GM23338 (cell line): ENCODE measurements at regions not wholly inside any gene's neighbourhood (a gene's known extent, or its start where the extent isn't known, plus 50 kb on each side); places are given as distances from the start of the nearest gene placed in this dataset.

Source experiments
- ATAC-seq: fragments of 200-7000 bp; cut with Tn5 transposase; 3 replicates; pipeline ENCODE4 v1.9.1; 2020
- DNase-seq: peaks from one replicate; pipeline ENCODE4 v3.0.0-alpha.2; 2015; ENCODE audit warnings: low spot score
- H2AFZ ChIP-seq: fragments of 200-600 bp; sonication (generic); 2 replicates; pipeline ENCODE4 v1.8.0; 2016; ENCODE audit warnings: antibody characterized with exemption, mild to moderate bottlenecking, moderate library complexity
- H3F3A ChIP-seq: fragments of 200-600 bp; sonication (generic); replicated peaks from 2 replicates; pipeline ENCODE4 v1.8.0; 2017; ENCODE audit warnings: antibody characterized with exemption, mixed run types, low read depth
- H3K27ac ChIP-seq: fragments of 200-600 bp; sonication (generic); 2 replicates; pipeline ENCODE4 v1.6.1; 2016; ENCODE audit warnings: low read depth
- H3K27me3 ChIP-seq: fragments of 200-600 bp; sonication (generic); 2 replicates; pipeline ENCODE4 v1.8.0; 2016; ENCODE audit warnings: mild to moderate bottlenecking, mixed run types, moderate library complexity; ENCODE audit not compliant: insufficient read depth
- H3K36me3 ChIP-seq: fragments of 200-600 bp; sonication (generic); 2 replicates; pipeline ENCODE4 v1.8.0; 2016; ENCODE audit warnings: mild to moderate bottlenecking; ENCODE audit not compliant: insufficient read depth
- H3K4me1 ChIP-seq: fragments of 200-600 bp; sonication (generic); 2 replicates; pipeline ENCODE4 v1.8.0; 2016; ENCODE audit warnings: mild to moderate bottlenecking, moderate library complexity; ENCODE audit not compliant: insufficient read depth
- H3K4me2 ChIP-seq: fragments of 200-600 bp; sonication (generic); 2 replicates; pipeline ENCODE4 v1.7.1; 2017; ENCODE audit warnings: mixed run types
- H3K4me3 ChIP-seq: fragments of 200-600 bp; sonication (generic); 2 replicates; pipeline ENCODE4 v1.6.1; 2016; ENCODE audit warnings: mixed run types
- H3K79me2 ChIP-seq: fragments of 200-600 bp; sonication (generic); replicated peaks from 2 replicates; pipeline ENCODE4 v1.8.0; 2017; ENCODE audit warnings: mild to moderate bottlenecking; ENCODE audit not compliant: insufficient read depth
- H3K9me2 ChIP-seq: fragments of 200-600 bp; sonication (generic); 2 replicates; pipeline ENCODE4 v1.8.0; 2017; ENCODE audit not compliant: insufficient read depth
- H4K20me1 ChIP-seq: fragments of 200-600 bp; sonication (generic); replicated peaks from 2 replicates; pipeline ENCODE4 v1.8.0; 2017; ENCODE audit warnings: mild to moderate bottlenecking; ENCODE audit not compliant: insufficient read depth
- H3K27ac Mint-ChIP-seq: 2 replicates; pipeline ENCODE4 v1.8.0; 2020; ENCODE audit warnings: inconsistent platforms, mild to moderate bottlenecking, moderate library complexity, mixed read lengths
- H3K27me3 Mint-ChIP-seq: 3 replicates; pipeline ENCODE4 v1.8.0; 2022; ENCODE audit warnings: low read depth, mild to moderate bottlenecking, moderate library complexity, mixed read lengths, inconsistent platforms; ENCODE audit not compliant: insufficient read depth, poor library complexity
- H3K36me3 Mint-ChIP-seq: 3 replicates; pipeline ENCODE4 v1.8.0; 2021; ENCODE audit warnings: low read depth, mild to moderate bottlenecking, inconsistent platforms, moderate library complexity, mixed read lengths
- H3K4me1 Mint-ChIP-seq: 3 replicates; pipeline ENCODE4 v1.8.0; 2020; ENCODE audit warnings: mild to moderate bottlenecking, inconsistent platforms, mixed read lengths
- H3K4me3 Mint-ChIP-seq: 3 replicates; pipeline ENCODE4 v1.8.0; 2021; ENCODE audit warnings: moderate library complexity, mild to moderate bottlenecking, inconsistent platforms, mixed read lengths
- H3K9me3 Mint-ChIP-seq: 3 replicates; pipeline ENCODE4 v1.8.0; 2020; ENCODE audit warnings: moderate library complexity, mild to moderate bottlenecking, inconsistent platforms, mixed read lengths
- EZH2 ChIP-seq: fragments of 200-600 bp; sonication (generic); IDR thresholded peaks from one replicate; pipeline ENCODE4 v1.8.0; 2017; ENCODE audit warnings: antibody characterized with exemption, mild to moderate bottlenecking, low read depth; ENCODE audit not compliant: unreplicated experiment
- POLR2AphosphoS5 ChIP-seq: IDR thresholded peaks from 2 replicates; pipeline ENCODE4 v1.6.1; 2016; ENCODE audit warnings: antibody characterized with exemption, low read depth
- STAT1 ChIP-seq: IDR thresholded peaks from one replicate; pipeline ENCODE4 v1.6.1; 2016; ENCODE audit warnings: antibody characterized with exemption; ENCODE audit not compliant: unreplicated experiment
- TF ChIP-seq, protein P1 (sequence below): IDR thresholded peaks from one replicate; pipeline ENCODE4 v1.6.1; 2018; ENCODE audit warnings: antibody characterized with exemption; ENCODE audit not compliant: unreplicated experiment
- TF ChIP-seq, protein P2 (sequence below): fragments of 250-450 bp; sonication (Bioruptor Pico); IDR thresholded peaks from 2 replicates; pipeline ENCODE4 v1.5.0; 2020; ENCODE audit warnings: mild to moderate bottlenecking, moderate library complexity

DNA sequence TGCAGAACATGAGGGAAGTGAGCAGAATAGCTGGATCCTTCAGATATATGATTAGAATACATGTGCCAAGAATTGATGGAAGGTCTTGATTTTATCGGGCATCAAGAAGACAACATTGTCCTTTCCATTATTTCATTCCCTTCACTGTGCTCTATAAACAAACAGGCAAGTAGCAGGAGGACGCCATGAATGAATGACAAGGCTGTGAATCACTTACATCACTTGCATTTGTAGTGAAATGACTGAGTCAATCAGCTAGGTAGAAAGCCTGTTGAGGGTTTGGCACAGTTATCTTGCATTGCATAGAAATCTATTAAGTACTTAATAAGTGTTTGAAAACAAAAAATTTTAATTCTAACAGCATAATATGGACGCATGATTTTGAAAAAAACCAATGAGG lies 548.8 kb upstream of the IZUMO3 start:
- H3K4me3 Mint-ChIP-seq = no peak overlapping the region
- no peak overlapping the region for H2AFZ ChIP-seq

More for the DNA sequence above, 548.8 kb upstream of the IZUMO3 start:
- H3F3A ChIP-seq = no peaks in the 10 kb centered on the region
- H3K27ac Mint-ChIP-seq = no peak overlapping the region
- H3K36me3 Mint-ChIP-seq = no peaks in the 10 kb centered on the region
- TF ChIP-seq EZH2 (no peak), POLR2AphosphoS5 (no peak), STAT1 (no peak)
- TF ChIP-seq, protein P1, sequence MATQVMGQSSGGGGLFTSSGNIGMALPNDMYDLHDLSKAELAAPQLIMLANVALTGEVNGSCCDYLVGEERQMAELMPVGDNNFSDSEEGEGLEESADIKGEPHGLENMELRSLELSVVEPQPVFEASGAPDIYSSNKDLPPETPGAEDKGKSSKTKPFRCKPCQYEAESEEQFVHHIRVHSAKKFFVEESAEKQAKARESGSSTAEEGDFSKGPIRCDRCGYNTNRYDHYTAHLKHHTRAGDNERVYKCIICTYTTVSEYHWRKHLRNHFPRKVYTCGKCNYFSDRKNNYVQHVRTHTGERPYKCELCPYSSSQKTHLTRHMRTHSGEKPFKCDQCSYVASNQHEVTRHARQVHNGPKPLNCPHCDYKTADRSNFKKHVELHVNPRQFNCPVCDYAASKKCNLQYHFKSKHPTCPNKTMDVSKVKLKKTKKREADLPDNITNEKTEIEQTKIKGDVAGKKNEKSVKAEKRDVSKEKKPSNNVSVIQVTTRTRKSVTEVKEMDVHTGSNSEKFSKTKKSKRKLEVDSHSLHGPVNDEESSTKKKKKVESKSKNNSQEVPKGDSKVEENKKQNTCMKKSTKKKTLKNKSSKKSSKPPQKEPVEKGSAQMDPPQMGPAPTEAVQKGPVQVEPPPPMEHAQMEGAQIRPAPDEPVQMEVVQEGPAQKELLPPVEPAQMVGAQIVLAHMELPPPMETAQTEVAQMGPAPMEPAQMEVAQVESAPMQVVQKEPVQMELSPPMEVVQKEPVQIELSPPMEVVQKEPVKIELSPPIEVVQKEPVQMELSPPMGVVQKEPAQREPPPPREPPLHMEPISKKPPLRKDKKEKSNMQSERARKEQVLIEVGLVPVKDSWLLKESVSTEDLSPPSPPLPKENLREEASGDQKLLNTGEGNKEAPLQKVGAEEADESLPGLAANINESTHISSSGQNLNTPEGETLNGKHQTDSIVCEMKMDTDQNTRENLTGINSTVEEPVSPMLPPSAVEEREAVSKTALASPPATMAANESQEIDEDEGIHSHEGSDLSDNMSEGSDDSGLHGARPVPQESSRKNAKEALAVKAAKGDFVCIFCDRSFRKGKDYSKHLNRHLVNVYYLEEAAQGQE = no peak
- TF ChIP-seq, protein P2, sequence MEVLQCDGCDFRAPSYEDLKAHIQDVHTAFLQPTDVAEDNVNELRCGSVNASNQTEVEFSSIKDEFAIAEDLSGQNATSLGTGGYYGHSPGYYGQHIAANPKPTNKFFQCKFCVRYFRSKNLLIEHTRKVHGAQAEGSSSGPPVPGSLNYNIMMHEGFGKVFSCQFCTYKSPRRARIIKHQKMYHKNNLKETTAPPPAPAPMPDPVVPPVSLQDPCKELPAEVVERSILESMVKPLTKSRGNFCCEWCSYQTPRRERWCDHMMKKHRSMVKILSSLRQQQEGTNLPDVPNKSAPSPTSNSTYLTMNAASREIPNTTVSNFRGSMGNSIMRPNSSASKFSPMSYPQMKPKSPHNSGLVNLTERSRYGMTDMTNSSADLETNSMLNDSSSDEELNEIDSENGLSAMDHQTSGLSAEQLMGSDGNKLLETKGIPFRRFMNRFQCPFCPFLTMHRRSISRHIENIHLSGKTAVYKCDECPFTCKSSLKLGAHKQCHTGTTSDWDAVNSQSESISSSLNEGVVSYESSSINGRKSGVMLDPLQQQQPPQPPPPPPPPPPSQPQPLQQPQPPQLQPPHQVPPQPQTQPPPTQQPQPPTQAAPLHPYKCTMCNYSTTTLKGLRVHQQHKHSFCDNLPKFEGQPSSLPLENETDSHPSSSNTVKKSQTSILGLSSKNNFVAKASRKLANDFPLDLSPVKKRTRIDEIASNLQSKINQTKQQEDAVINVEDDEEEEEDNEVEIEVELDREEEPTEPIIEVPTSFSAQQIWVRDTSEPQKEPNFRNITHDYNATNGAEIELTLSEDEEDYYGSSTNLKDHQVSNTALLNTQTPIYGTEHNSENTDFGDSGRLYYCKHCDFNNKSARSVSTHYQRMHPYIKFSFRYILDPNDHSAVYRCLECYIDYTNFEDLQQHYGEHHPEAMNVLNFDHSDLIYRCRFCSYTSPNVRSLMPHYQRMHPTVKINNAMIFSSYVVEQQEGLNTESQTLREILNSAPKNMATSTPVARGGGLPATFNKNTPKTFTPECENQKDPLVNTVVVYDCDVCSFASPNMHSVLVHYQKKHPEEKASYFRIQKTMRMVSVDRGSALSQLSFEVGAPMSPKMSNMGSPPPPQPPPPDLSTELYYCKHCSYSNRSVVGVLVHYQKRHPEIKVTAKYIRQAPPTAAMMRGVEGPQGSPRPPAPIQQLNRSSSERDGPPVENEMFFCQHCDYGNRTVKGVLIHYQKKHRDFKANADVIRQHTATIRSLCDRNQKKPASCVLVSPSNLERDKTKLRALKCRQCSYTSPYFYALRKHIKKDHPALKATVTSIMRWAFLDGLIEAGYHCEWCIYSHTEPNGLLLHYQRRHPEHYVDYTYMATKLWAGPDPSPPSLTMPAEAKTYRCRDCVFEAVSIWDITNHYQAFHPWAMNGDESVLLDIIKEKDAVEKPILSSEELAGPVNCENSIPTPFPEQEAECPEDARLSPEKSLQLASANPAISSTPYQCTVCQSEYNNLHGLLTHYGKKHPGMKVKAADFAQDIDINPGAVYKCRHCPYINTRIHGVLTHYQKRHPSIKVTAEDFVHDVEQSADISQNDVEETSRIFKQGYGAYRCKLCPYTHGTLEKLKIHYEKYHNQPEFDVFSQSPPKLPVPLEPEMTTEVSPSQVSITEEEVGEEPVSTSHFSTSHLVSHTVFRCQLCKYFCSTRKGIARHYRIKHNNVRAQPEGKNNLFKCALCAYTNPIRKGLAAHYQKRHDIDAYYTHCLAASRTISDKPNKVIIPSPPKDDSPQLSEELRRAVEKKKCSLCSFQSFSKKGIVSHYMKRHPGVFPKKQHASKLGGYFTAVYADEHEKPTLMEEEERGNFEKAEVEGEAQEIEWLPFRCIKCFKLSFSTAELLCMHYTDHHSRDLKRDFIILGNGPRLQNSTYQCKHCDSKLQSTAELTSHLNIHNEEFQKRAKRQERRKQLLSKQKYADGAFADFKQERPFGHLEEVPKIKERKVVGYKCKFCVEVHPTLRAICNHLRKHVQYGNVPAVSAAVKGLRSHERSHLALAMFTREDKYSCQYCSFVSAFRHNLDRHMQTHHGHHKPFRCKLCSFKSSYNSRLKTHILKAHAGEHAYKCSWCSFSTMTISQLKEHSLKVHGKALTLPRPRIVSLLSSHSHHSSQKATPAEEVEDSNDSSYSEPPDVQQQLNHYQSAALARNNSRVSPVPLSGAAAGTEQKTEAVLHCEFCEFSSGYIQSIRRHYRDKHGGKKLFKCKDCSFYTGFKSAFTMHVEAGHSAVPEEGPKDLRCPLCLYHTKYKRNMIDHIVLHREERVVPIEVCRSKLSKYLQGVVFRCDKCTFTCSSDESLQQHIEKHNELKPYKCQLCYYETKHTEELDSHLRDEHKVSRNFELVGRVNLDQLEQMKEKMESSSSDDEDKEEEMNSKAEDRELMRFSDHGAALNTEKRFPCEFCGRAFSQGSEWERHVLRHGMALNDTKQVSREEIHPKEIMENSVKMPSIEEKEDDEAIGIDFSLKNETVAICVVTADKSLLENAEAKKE (CRISPR knock-in tag) = no peak
- no peak overlapping the region for H3K4me3 ChIP-seq
- no peaks in the 10 kb centered on the region for H3K36me3 ChIP-seq
- no peaks in the 10 kb centered on the region for H4K20me1 ChIP-seq
- H3K27me3 ChIP-seq = no peaks in the 10 kb centered on the region
- H3K79me2 ChIP-seq = no peaks in the 10 kb centered on the region
- H3K4me1 Mint-ChIP-seq = peaks cover 5% of the 10 kb centered on the region; the same call in 1 of the 3 replicates
- no peaks in the 10 kb centered on the region for H3K27me3 Mint-ChIP-seq
- no peaks in the 10 kb centered on the region for H3K9me3 Mint-ChIP-seq
- no peaks in the 10 kb centered on the region for H3K4me1 ChIP-seq
- no peaks in the 10 kb centered on the region for H3K9me2 ChIP-seq
- no peak for ATAC-seq
- H3K4me2 ChIP-seq = no peak overlapping the region
- no peak overlapping the region for H3K27ac ChIP-seq
- DNase-seq = no peak
